ENCODE measurements at regions not wholly inside any gene's neighbourhood (a gene's known extent, or its start where the extent isn't known, plus 50 kb on each side); places are given as distances from the start of the nearest gene placed in this dataset.

DNA sequence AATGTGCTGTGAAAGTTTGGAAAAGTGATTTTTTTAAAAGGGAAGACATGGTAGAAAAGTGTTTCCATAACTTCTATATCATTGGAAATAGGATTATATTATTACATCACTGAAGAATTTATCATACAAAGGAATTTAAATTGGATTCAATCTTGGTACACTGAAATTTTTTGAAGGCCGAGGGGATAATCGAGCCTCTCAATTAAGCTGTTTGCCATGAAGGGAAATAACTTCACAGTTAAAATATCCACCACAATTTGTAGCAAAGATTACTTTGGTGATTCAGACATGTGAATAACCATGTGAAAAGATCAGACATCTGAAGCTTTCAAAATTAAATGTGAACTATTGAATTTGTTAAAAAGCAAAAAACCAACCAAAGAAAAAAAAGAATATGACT, 215.3 kb downstream of the KLF5 start:
- no peak overlapping the region for H3K4me3 ChIP-seq (ENCODE audit: insufficient read depth in 1 of 2, low read depth in 1 of 2, low read length in 2 of 2)
- no CpG with 5 or more reads among the region's 2 CpGs for WGBS
- peak overlapping the region; percentile 84 for H3K27ac ChIP-seq (ENCODE audit: low read length, poor library complexity, severe bottlenecking)
- no peak overlapping the region for H2BK120ac ChIP-seq (ENCODE audit: low read depth, low read length)
- no peak overlapping the region for H2BK12ac ChIP-seq (ENCODE audit: low read length in 2 of 2)
- peaks cover 2% of the 10 kb centered on the region for H3K4me1 ChIP-seq (ENCODE audit: control insufficient read depth, insufficient read depth, low read depth, low read length)
- no peaks in the 10 kb centered on the region for H3K36me3 ChIP-seq (ENCODE audit: control insufficient read depth in 1 of 2, insufficient read depth in 2 of 2, low read depth in 1 of 2, low read length in 2 of 2)
- no peak overlapping the region for H3K18ac ChIP-seq (ENCODE audit: low read depth in 1 of 2, low read length in 2 of 2)
- no peaks in the 10 kb centered on the region for H3K79me1 ChIP-seq (replicated peaks; ENCODE audit: low read length, poor library complexity, severe bottlenecking)
- H3K4ac ChIP-seq (ENCODE audit: low read depth in 1 of 2, low read length in 2 of 2): no peak overlapping the region
- peaks cover 3% of the 10 kb centered on the region for H3K9me3 ChIP-seq (ENCODE audit: control insufficient read depth, low read length)
- H3K9ac ChIP-seq (ENCODE audit: low read length): no peak overlapping the region
- H3K23ac ChIP-seq (ENCODE audit: low read length in 2 of 2): no peak overlapping the region
- no peak overlapping the region for H2AK5ac ChIP-seq (ENCODE audit: low read length, severe bottlenecking)
- no peak overlapping the region for H4K91ac ChIP-seq (ENCODE audit: low read length)
- no peak overlapping the region for H2AFZ ChIP-seq (ENCODE audit: low read depth, low read length)
- no peaks in the 10 kb centered on the region for H3K27me3 ChIP-seq (ENCODE audit: control insufficient read depth in 1 of 2, insufficient read depth in 1 of 2, low read length in 2 of 2)
- no peak overlapping the region for H3K4me2 ChIP-seq (ENCODE audit: low read length, poor library complexity, severe bottlenecking)
- H4K8ac ChIP-seq (ENCODE audit: low read length): no peak overlapping the region
- no peak for DNase-seq
- H2BK15ac ChIP-seq (ENCODE audit: low read depth, poor library complexity, severe bottlenecking): no peak overlapping the region
- H2BK5ac ChIP-seq (ENCODE audit: low read depth, low read length, poor library complexity, severe bottlenecking): peak overlapping the region; percentile 19
- no peak overlapping the region for H3K14ac ChIP-seq (ENCODE audit: low read length in 2 of 2)

DNA sequence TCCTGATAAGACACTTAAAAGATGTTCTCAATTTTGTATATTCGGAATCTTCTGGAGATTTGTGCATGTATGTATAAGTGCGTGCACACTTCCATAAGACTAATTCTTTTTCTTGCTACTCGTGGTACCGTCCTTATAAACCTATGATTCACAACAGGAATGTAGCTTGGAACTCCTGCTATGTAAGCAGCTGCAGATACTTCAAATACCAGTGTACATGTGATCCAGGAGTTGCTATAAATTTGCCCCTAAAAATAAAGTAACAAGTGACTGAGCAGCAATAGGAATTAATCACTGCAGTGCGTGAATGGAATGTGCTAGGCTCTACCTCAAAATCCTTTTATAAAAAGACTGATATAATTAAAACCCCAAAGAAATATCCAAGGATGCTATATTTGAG, 214.9 kb downstream of the KLF5 start:
- WGBS: 0% methylated on average over 1 of the region's 5 CpGs
- no peak overlapping the region for H2BK5ac ChIP-seq (ENCODE audit: low read depth, low read length, poor library complexity, severe bottlenecking)
- H3K4me2 ChIP-seq (ENCODE audit: low read length, poor library complexity, severe bottlenecking): no peak overlapping the region
- DNase-seq: peak; percentile 59
- H2AFZ ChIP-seq (ENCODE audit: low read depth, low read length): no peak overlapping the region
- H3K9me3 ChIP-seq (ENCODE audit: control insufficient read depth, low read length): peaks cover 3% of the 10 kb centered on the region
- no peak overlapping the region for H4K91ac ChIP-seq (ENCODE audit: low read length)
- no peaks in the 10 kb centered on the region for H3K27me3 ChIP-seq (ENCODE audit: control insufficient read depth in 1 of 2, insufficient read depth in 1 of 2, low read length in 2 of 2)
- no peak overlapping the region for H3K23ac ChIP-seq (ENCODE audit: low read length in 2 of 2)
- H2BK12ac ChIP-seq (ENCODE audit: low read length in 2 of 2): no peak overlapping the region
- H3K14ac ChIP-seq (ENCODE audit: low read length in 2 of 2): no peak overlapping the region
- H3K4ac ChIP-seq (ENCODE audit: low read depth in 1 of 2, low read length in 2 of 2): no peak overlapping the region
- H3K27ac ChIP-seq (ENCODE audit: low read length, poor library complexity, severe bottlenecking): peak overlapping the region; percentile 84
- H3K18ac ChIP-seq (ENCODE audit: low read depth in 1 of 2, low read length in 2 of 2): no peak overlapping the region
- H3K79me1 ChIP-seq (replicated peaks; ENCODE audit: low read length, poor library complexity, severe bottlenecking): no peaks in the 10 kb centered on the region
- no peak overlapping the region for H2BK15ac ChIP-seq (ENCODE audit: low read depth, poor library complexity, severe bottlenecking)
- H3K4me3 ChIP-seq (ENCODE audit: insufficient read depth in 1 of 2, low read depth in 1 of 2, low read length in 2 of 2): no peak overlapping the region
- H2BK120ac ChIP-seq (ENCODE audit: low read depth, low read length): no peak overlapping the region
- no peak overlapping the region for H2AK5ac ChIP-seq (ENCODE audit: low read length, severe bottlenecking)
- no peak overlapping the region for H4K8ac ChIP-seq (ENCODE audit: low read length)
- H3K9ac ChIP-seq (ENCODE audit: low read length): no peak overlapping the region
- H3K4me1 ChIP-seq (ENCODE audit: control insufficient read depth, insufficient read depth, low read depth, low read length): peaks cover 4% of the 10 kb centered on the region
- no peaks in the 10 kb centered on the region for H3K36me3 ChIP-seq (ENCODE audit: control insufficient read depth in 1 of 2, insufficient read depth in 2 of 2, low read depth in 1 of 2, low read length in 2 of 2)

DNA sequence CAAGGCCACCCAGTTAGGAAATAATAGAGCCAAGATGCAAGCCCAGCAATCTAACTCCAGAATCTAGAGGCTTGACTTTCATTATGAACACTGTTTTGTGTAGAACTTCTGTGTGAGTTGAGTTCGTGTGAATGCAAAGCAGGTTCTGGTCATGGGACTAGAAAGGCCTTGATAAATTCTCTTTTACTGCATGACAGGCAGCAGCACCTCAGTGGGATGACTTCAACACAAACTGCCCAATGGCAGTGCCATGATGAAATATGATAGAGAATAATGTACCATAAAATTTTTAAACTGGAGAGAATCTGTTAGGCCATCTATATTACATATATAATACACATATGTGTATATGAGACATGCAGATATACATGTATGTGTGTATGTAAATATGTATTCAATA, 214.5 kb downstream of the KLF5 start:
- H3K4me1 ChIP-seq (ENCODE audit: control insufficient read depth, insufficient read depth, low read depth, low read length): peaks cover 6% of the 10 kb centered on the region
- H2AK5ac ChIP-seq (ENCODE audit: low read length, severe bottlenecking): peak overlapping the region; percentile 94
- no peak overlapping the region for H2AFZ ChIP-seq (ENCODE audit: low read depth, low read length)
- peak overlapping the region; percentile 55 for H3K27ac ChIP-seq (ENCODE audit: low read length, poor library complexity, severe bottlenecking)
- no peak overlapping the region for H3K23ac ChIP-seq (ENCODE audit: low read length in 2 of 2)
- 69% methylated on average over 1 of the region's 1 CpG for WGBS
- H2BK120ac ChIP-seq (ENCODE audit: low read depth, low read length): no peak overlapping the region
- no peak overlapping the region for H3K4me2 ChIP-seq (ENCODE audit: low read length, poor library complexity, severe bottlenecking)
- no peaks in the 10 kb centered on the region for H3K79me1 ChIP-seq (replicated peaks; ENCODE audit: low read length, poor library complexity, severe bottlenecking)
- no peaks in the 10 kb centered on the region for H3K36me3 ChIP-seq (ENCODE audit: control insufficient read depth in 1 of 2, insufficient read depth in 2 of 2, low read depth in 1 of 2, low read length in 2 of 2)
- no peak overlapping the region for H3K18ac ChIP-seq (ENCODE audit: low read depth in 1 of 2, low read length in 2 of 2)
- H2BK15ac ChIP-seq (ENCODE audit: low read depth, poor library complexity, severe bottlenecking): no peak overlapping the region
- H2BK12ac ChIP-seq (ENCODE audit: low read length in 2 of 2): no peak overlapping the region
- no peak overlapping the region for H3K14ac ChIP-seq (ENCODE audit: low read length in 2 of 2)
- H3K27me3 ChIP-seq (ENCODE audit: control insufficient read depth in 1 of 2, insufficient read depth in 1 of 2, low read length in 2 of 2): no peaks in the 10 kb centered on the region
- H3K9me3 ChIP-seq (ENCODE audit: control insufficient read depth, low read length): peaks cover 3% of the 10 kb centered on the region
- H3K4me3 ChIP-seq (ENCODE audit: insufficient read depth in 1 of 2, low read depth in 1 of 2, low read length in 2 of 2): no peak overlapping the region
- H3K4ac ChIP-seq (ENCODE audit: low read depth in 1 of 2, low read length in 2 of 2): no peak overlapping the region
- no peak overlapping the region for H3K9ac ChIP-seq (ENCODE audit: low read length)
- no peak overlapping the region for H4K91ac ChIP-seq (ENCODE audit: low read length)
- no peak for DNase-seq
- no peak overlapping the region for H2BK5ac ChIP-seq (ENCODE audit: low read depth, low read length, poor library complexity, severe bottlenecking)
- no peak overlapping the region for H4K8ac ChIP-seq (ENCODE audit: low read length)

DNA sequence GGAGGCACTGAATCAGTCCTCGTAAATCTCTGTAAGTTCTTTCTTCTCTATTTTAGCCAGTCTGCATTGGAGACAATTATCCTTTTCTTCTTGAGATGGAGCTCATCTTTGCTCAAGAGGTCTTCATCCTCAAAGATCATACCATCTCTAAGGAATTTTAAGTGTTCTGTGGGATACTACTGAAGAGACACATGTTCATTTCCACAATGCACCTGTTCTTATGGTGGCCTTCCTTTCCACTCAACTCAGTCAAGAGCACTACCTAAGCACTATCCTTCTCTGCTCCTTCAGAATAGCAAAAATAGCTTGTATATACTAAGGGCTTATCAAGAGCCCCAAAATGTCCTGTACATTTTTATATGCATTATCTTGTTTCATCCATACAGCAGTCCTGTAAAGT, 214.0 kb downstream of the KLF5 start:
- Histone ChIP-seq H3K27ac (ENCODE audit: low read length, poor library complexity, severe bottlenecking) (peak overlapping the region; percentile 55), H3K23ac (ENCODE audit: low read length in 2 of 2) (no peak overlapping the region), H3K36me3 (ENCODE audit: control insufficient read depth in 1 of 2, insufficient read depth in 2 of 2, low read depth in 1 of 2, low read length in 2 of 2) (no peaks in the 10 kb centered on the region), H3K9ac (ENCODE audit: low read length) (no peak overlapping the region), H2AK5ac (ENCODE audit: low read length, severe bottlenecking) (peak overlapping the region; percentile 94), H3K4me2 (ENCODE audit: low read length, poor library complexity, severe bottlenecking) (no peak overlapping the region), H3K9me3 (ENCODE audit: control insufficient read depth, low read length) (peaks cover 3% of the 10 kb centered on the region), H2BK15ac (ENCODE audit: low read depth, poor library complexity, severe bottlenecking) (no peak overlapping the region), H3K79me1 (replicated peaks; ENCODE audit: low read length, poor library complexity, severe bottlenecking) (no peaks in the 10 kb centered on the region), H4K91ac (ENCODE audit: low read length) (no peak overlapping the region), H3K4me3 (ENCODE audit: insufficient read depth in 1 of 2, low read depth in 1 of 2, low read length in 2 of 2) (no peak overlapping the region), H4K8ac (ENCODE audit: low read length) (no peak overlapping the region), H3K18ac (ENCODE audit: low read depth in 1 of 2, low read length in 2 of 2) (no peak overlapping the region), H3K14ac (ENCODE audit: low read length in 2 of 2) (no peak overlapping the region), H2BK12ac (ENCODE audit: low read length in 2 of 2) (no peak overlapping the region), H2BK5ac (ENCODE audit: low read depth, low read length, poor library complexity, severe bottlenecking) (no peak overlapping the region), H3K4me1 (ENCODE audit: control insufficient read depth, insufficient read depth, low read depth, low read length) (peaks cover 8% of the 10 kb centered on the region), H2AFZ (ENCODE audit: low read depth, low read length) (no peak overlapping the region), H2BK120ac (ENCODE audit: low read depth, low read length) (no peak overlapping the region), H3K27me3 (ENCODE audit: control insufficient read depth in 1 of 2, insufficient read depth in 1 of 2, low read length in 2 of 2) (no peaks in the 10 kb centered on the region), H3K4ac (ENCODE audit: low read depth in 1 of 2, low read length in 2 of 2) (no peak overlapping the region)
- 100% methylated on average over 1 of the region's 1 CpG for WGBS
- DNase-seq: no peak

Measured in mesenchymal stem cell (in vitro differentiated cells and primary cell).